ENCODE measurements at regions not wholly inside any gene's neighbourhood (a gene's known extent, or its start where the extent isn't known, plus 50 kb on each side); places are given as distances from the start of the nearest gene placed in this dataset.

GRCh38 chr19:30102239-30102638 is 160.2 kb downstream of the URI1 start:
- no peaks in the 10 kb centered on the region for H3K4me1 ChIP-seq (ENCODE audit: control insufficient read depth in 2 of 2, insufficient read depth in 2 of 2, low read length in 2 of 2)
- H3K27me3 Mint-ChIP-seq, result peaks cover 2% of the 10 kb centered on the region
- DNase-seq, result no peak
- H3K4me3 Mint-ChIP-seq, result no peak overlapping the region
- no peaks in the 10 kb centered on the region for H3K27me3 ChIP-seq (replicated peaks in 1 of 4; ENCODE audit: control extremely low read depth in 1 of 4, control insufficient read depth in 3 of 4, insufficient read depth in 4 of 4, low read length in 3 of 4)
- no peaks in the 10 kb centered on the region for H3K4me1 Mint-ChIP-seq
- ATAC-seq (ENCODE audit: low read depth), result no peak
- H3K27ac ChIP-seq (ENCODE audit: low read length in 2 of 2), result no peak overlapping the region
- H3K4me2 ChIP-seq (replicated peaks; ENCODE audit: low read depth, low read length, poor library complexity, severe bottlenecking), result no peak overlapping the region
- H3K9me3 ChIP-seq (ENCODE audit: control extremely low read depth in 1 of 3, control insufficient read depth in 2 of 3, insufficient read depth in 1 of 3, low read length in 2 of 3), result no peaks in the 10 kb centered on the region
- no peaks in the 10 kb centered on the region for H4K20me1 ChIP-seq (ENCODE audit: control insufficient read depth, insufficient read depth, low read length, poor library complexity, severe bottlenecking)
- TF ChIP-seq CTCF (IDR thresholded peaks at IDR 0.05) (no peak), EZH2 (IDR thresholded peaks at IDR 0.05; ENCODE audit: borderline replicate concordance, insufficient read depth, low read depth, low read length, poor library complexity, severe bottlenecking) (no peak)
- no peak overlapping the region for H3K9ac ChIP-seq (ENCODE audit: low read length)
- intact Hi-C loops (cut with micrococcal nuclease), result no loop called here
- no peaks in the 10 kb centered on the region for H3K36me3 ChIP-seq (replicated peaks in 1 of 2; ENCODE audit: control extremely low read depth in 1 of 2, control insufficient read depth in 1 of 2, extremely low read depth in 1 of 2, insufficient read depth in 2 of 2, low read length in 1 of 2)
- no peak overlapping the region for H3K4me3 ChIP-seq (ENCODE audit: control extremely low read depth in 1 of 5, extremely low read depth in 1 of 5, insufficient read depth in 1 of 5, low read depth in 2 of 5, low read length in 4 of 5)
- H3K9me3 Mint-ChIP-seq (ENCODE audit: insufficient read depth), result no peaks in the 10 kb centered on the region
- 100% methylated on average over 1 of the region's 6 CpGs for WGBS (ENCODE audit: insufficient coverage)
- H3K79me2 ChIP-seq (ENCODE audit: control insufficient read depth, insufficient read depth, low read length), result no peaks in the 10 kb centered on the region
- ChIA-PET POLR2A (no interaction called here), CTCF (no interaction called here)
- no peak overlapping the region for H2AFZ ChIP-seq (ENCODE audit: insufficient read depth, low read depth, low read length, poor library complexity, severe bottlenecking)
- H3K27ac Mint-ChIP-seq, result no peak overlapping the region

- DNase-seq (no peak), ATAC-seq (ENCODE audit: low read depth) (no peak)
- Histone ChIP-seq H4K20me1 (ENCODE audit: control insufficient read depth, insufficient read depth, low read length, poor library complexity, severe bottlenecking) (no peaks in the 10 kb centered on the region), H3K27me3 (replicated peaks in 1 of 4; ENCODE audit: control extremely low read depth in 1 of 4, control insufficient read depth in 3 of 4, insufficient read depth in 4 of 4, low read length in 3 of 4) (no peaks in the 10 kb centered on the region), H3K79me2 (ENCODE audit: control insufficient read depth, insufficient read depth, low read length) (no peaks in the 10 kb centered on the region), H3K9me3 (ENCODE audit: control extremely low read depth in 1 of 3, control insufficient read depth in 2 of 3, insufficient read depth in 1 of 3, low read length in 2 of 3) (no peaks in the 10 kb centered on the region), H3K4me2 (replicated peaks; ENCODE audit: low read depth, low read length, poor library complexity, severe bottlenecking) (no peak overlapping the region), H2AFZ (ENCODE audit: insufficient read depth, low read depth, low read length, poor library complexity, severe bottlenecking) (no peak overlapping the region), H3K4me1 (ENCODE audit: control insufficient read depth in 2 of 2, insufficient read depth in 2 of 2, low read length in 2 of 2) (no peaks in the 10 kb centered on the region), H3K9ac (ENCODE audit: low read length) (no peak overlapping the region), H3K27ac (ENCODE audit: low read length in 2 of 2) (no peak overlapping the region), H3K36me3 (replicated peaks in 1 of 2; ENCODE audit: control extremely low read depth in 1 of 2, control insufficient read depth in 1 of 2, extremely low read depth in 1 of 2, insufficient read depth in 2 of 2, low read length in 1 of 2) (no peaks in the 10 kb centered on the region), H3K4me3 (ENCODE audit: control extremely low read depth in 1 of 5, extremely low read depth in 1 of 5, insufficient read depth in 1 of 5, low read depth in 2 of 5, low read length in 4 of 5) (no peak overlapping the region)
- TF ChIP-seq CTCF (IDR thresholded peaks at IDR 0.05) (no peak), EZH2 (IDR thresholded peaks at IDR 0.05; ENCODE audit: borderline replicate concordance, insufficient read depth, low read depth, low read length, poor library complexity, severe bottlenecking) (no peak)
- Mint-ChIP-seq H3K27ac (no peak overlapping the region), H3K4me3 (no peak overlapping the region), H3K4me1 (no peaks in the 10 kb centered on the region), H3K27me3 (peaks cover 2% of the 10 kb centered on the region), H3K9me3 (ENCODE audit: insufficient read depth) (no peaks in the 10 kb centered on the region)
- ChIA-PET POLR2A (no interaction called here), CTCF (no interaction called here)
- intact Hi-C loops (cut with micrococcal nuclease), result no loop called here
- WGBS (ENCODE audit: insufficient coverage), result 93% methylated on average over 5 of the region's 7 CpGs
Observed at GRCh38 chr19:30102666-30103065, 160.6 kb downstream of the URI1 start.
